CD4-positive, CD25-positive, alpha-beta regulatory T cell (primary cell): ENCODE measurements at regions not wholly inside any gene's neighbourhood (a gene's known extent, or its start where the extent isn't known, plus 50 kb on each side); places are given as distances from the start of the nearest gene placed in this dataset.
A peak's percentile ranks its signal among the peaks of the same experiment; 100 is the strongest.

Experiments
- ATAC-seq, 2 donors: fragments of 150-1000 bp; cut with Tn5 transposase; one replicate each; pipeline ENCODE4 v1.10.0; 2021; ENCODE audit warnings: low read depth in 2 of 2, moderate number of reproducible peaks in 2 of 2, moderate library complexity in 1 of 2
- DNase-seq, 3 donors: peaks; one replicate each; pipeline versions ENCODE4 v3.0.0 to v3.0.0-alpha.2; 2012 to 2022; ENCODE audit warnings: mixed read lengths in 1 of 3
- H3K27ac ChIP-seq: one replicate; pipeline ENCODE4 v1.7.0; 2013; ENCODE audit warnings: mild to moderate bottlenecking, low read length; ENCODE audit not compliant: insufficient read depth, poor library complexity, severe bottlenecking
- H3K27me3 ChIP-seq: one replicate; pipeline ENCODE4 v1.7.0; 2013; ENCODE audit warnings: low read length; ENCODE audit not compliant: control insufficient read depth, insufficient read depth
- H3K36me3 ChIP-seq: one replicate; pipeline ENCODE4 v1.7.0; 2013; ENCODE audit warnings: mild to moderate bottlenecking, low read length, moderate library complexity; ENCODE audit not compliant: control insufficient read depth, insufficient read depth
- H3K4me1 ChIP-seq: 2 replicates; pipeline ENCODE4 v1.7.0; 2013; ENCODE audit warnings: mild to moderate bottlenecking, low read length; ENCODE audit not compliant: insufficient read depth, control insufficient read depth, poor library complexity, severe bottlenecking
- H3K4me3 ChIP-seq: one replicate; pipeline ENCODE4 v1.7.0; 2013; ENCODE audit warnings: low read depth, mild to moderate bottlenecking, low read length, moderate library complexity
- H3K9me3 ChIP-seq, 2 experiments: 1 replicate in 1 of 2; 2 replicates in 1 of 2; pipeline ENCODE4 v1.7.0; 2013; ENCODE audit warnings: low read length in 2 of 2, mild to moderate bottlenecking in 1 of 2, moderate library complexity in 1 of 2; ENCODE audit not compliant: control insufficient read depth in 2 of 2
- H3K27ac Mint-ChIP-seq, 3 donors: one replicate each; pipeline ENCODE4 v1.8.0; 2020 to 2022; ENCODE audit warnings: mild to moderate bottlenecking in 3 of 3, mixed read lengths in 3 of 3, moderate library complexity in 2 of 3
- H3K27me3 Mint-ChIP-seq: one replicate; pipeline ENCODE4 v1.8.0; 2022; ENCODE audit warnings: mild to moderate bottlenecking, mixed read lengths
- H3K36me3 Mint-ChIP-seq: one replicate; pipeline ENCODE4 v1.8.0; 2020; ENCODE audit warnings: mixed read lengths
- H3K4me1 Mint-ChIP-seq, 4 donors: one replicate each; pipeline ENCODE4 v1.8.0; 2020 to 2022; ENCODE audit warnings: mixed read lengths in 4 of 4, mild to moderate bottlenecking in 1 of 4
- H3K4me3 Mint-ChIP-seq, 4 donors: one replicate each; pipeline ENCODE4 v1.8.0; 2020 to 2022; ENCODE audit warnings: mild to moderate bottlenecking in 4 of 4, mixed read lengths in 4 of 4, moderate library complexity in 3 of 4
- H3K9me3 Mint-ChIP-seq, 7 donors: one replicate each; pipeline ENCODE4 v1.8.0; 2020 to 2022; ENCODE audit warnings: mixed read lengths in 7 of 7, mild to moderate bottlenecking in 3 of 7, moderate library complexity in 2 of 7

- H3K4me1 ChIP-seq = no peaks in the 10 kb centered on the region
- H3K36me3 Mint-ChIP-seq = no peaks in the 10 kb centered on the region
- H3K4me3 Mint-ChIP-seq = no peak overlapping the region
- no peaks in the 10 kb centered on the region for H3K36me3 ChIP-seq
- H3K27ac Mint-ChIP-seq = no peak overlapping the region
- H3K27me3 ChIP-seq = peaks cover under 1% of the 10 kb centered on the region
- peaks cover 0 to 2% (median 0%) of the 10 kb centered on the region in 7 donors for H3K9me3 Mint-ChIP-seq
- DNase-seq = no peak
- H3K4me1 Mint-ChIP-seq = no peaks in the 10 kb centered on the region
- peaks cover 4% of the 10 kb centered on the region for H3K27me3 Mint-ChIP-seq
- ATAC-seq = no peak
- no peaks in the 10 kb centered on the region for H3K9me3 ChIP-seq
- H3K27ac ChIP-seq = no peak overlapping the region
- no peak overlapping the region for H3K4me3 ChIP-seq
Measured at GRCh38 chr10:118805146-118805545, 50.4 kb upstream of the CACUL1 start.

- Mint-ChIP-seq H3K4me3 (no peak overlapping the region), H3K9me3 (no peaks in the 10 kb centered on the region), H3K27ac (no peak overlapping the region), H3K36me3 (no peaks in the 10 kb centered on the region), H3K4me1 (no peaks in the 10 kb centered on the region), H3K27me3 (no peaks in the 10 kb centered on the region)
- Histone ChIP-seq H3K27ac (no peak overlapping the region), H3K4me3 (no peak overlapping the region), H3K36me3 (no peaks in the 10 kb centered on the region), H3K27me3 (no peaks in the 10 kb centered on the region), H3K4me1 (no peaks in the 10 kb centered on the region), H3K9me3 (no peaks in the 10 kb centered on the region)
- DNase-seq (no peak), ATAC-seq (no peak)
Measured at GRCh38 chr10:118807512-118808305, 52.9 kb upstream of the CACUL1 start.

- Mint-ChIP-seq H3K36me3 (no peaks in the 10 kb centered on the region), H3K27ac (no peak overlapping the region)
- DNase-seq = no peak
Measured at GRCh38 chr10:118808601-118809356, 54.0 kb upstream of the CACUL1 start.

DNA sequence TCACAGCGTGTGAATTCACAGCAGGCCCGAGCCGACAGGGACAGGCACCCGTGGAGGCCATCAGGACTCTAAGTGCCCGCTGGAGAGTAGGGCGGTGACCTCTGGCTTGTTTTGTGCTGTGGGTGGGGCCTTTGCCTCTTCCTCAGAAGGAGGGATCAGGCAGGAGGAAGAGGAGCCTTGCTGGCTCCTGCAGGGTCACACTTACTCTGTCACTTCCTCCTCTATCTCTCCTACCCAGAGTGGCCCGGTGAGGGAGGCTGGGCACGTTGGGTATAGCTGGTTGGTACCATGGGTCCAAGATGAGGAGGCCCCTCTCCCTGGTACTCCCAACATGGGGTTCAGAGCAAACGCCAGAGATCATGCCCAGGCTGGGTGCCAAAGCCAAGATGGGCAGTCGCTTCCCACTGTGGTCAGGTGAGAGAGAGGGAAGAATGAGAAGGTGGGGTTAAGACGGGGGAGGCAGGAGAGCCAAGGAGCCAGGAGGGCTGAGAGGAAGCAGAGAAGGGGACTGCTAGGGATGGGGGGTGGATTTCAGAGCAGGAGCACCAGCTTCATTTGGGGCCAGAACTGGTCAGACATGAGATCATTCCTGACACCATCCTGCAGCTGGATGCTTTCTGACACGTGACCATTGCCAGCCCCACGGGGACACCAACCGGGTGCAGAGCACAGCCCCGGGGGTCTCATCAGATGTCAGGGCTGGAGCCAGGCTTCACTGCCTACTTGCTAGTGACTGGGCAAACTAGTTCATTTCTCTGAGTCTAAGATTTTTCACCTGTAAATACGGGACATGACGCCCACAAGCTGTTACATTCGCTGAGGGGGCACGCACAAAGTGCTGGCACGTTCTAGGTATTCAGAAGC lies 54.8 kb upstream of the CACUL1 start:
- Mint-ChIP-seq H3K36me3 (no peaks in the 10 kb centered on the region), H3K27me3 (no peaks in the 10 kb centered on the region), H3K9me3 (no peaks in the 10 kb centered on the region), H3K27ac (no peak overlapping the region), H3K4me3 (no peak overlapping the region), H3K4me1 (no peaks in the 10 kb centered on the region)
- Histone ChIP-seq H3K36me3 (no peaks in the 10 kb centered on the region), H3K27ac (no peak overlapping the region), H3K27me3 (no peaks in the 10 kb centered on the region), H3K4me3 (no peak overlapping the region), H3K9me3 (no peaks in the 10 kb centered on the region), H3K4me1 (no peaks in the 10 kb centered on the region)
- DNase-seq (no peak), ATAC-seq (no peak)

More at GRCh38 chr10:118808601-118809356, 54.0 kb upstream of the CACUL1 start:
- ATAC-seq = no peak
- Histone ChIP-seq H3K9me3 (no peaks in the 10 kb centered on the region), H3K4me1 (no peaks in the 10 kb centered on the region), H3K36me3 (no peaks in the 10 kb centered on the region), H3K27ac (no peak overlapping the region), H3K27me3 (no peaks in the 10 kb centered on the region), H3K4me3 (no peak overlapping the region)
- no peaks in the 10 kb centered on the region for H3K4me1 Mint-ChIP-seq
- H3K27me3 Mint-ChIP-seq = no peaks in the 10 kb centered on the region
- no peaks in the 10 kb centered on the region for H3K9me3 Mint-ChIP-seq
- no peak overlapping the region for H3K4me3 Mint-ChIP-seq

DNA sequence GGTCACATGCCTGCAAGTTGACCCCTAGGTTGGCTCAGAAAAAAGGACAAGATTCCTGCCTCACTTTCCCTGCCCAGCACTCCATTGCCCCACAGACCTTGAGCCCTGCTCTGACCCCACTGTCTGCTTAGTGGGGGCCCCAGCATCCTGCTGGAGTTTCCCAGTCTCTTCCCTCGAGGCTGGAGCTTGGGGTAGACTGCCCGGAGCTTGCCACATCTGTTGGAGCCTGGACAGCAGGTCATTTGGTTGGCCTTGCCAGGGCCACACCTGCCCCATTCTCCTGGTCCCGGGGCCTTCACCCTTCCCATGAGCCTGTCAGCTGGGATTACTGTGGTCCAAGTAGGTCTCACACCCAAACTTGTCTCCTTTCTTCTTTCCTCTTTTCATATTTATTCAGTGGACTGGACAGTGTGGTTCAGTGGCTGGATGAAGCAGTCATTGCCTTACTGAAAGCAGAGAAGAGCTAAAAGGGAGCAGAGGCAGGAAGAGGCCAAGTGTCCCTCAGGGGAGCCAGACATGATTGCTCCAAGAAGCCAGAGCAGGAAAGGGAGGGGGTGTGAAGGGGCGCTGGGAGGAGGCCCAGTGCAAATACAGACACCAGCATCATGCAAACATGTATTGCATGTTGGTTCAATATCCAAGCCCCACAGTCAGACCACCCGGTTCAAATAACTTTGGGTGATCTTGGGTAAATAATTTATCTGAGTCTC lies 56.2 kb upstream of the CACUL1 start:
- Mint-ChIP-seq H3K27ac (no peak overlapping the region), H3K36me3 (no peaks in the 10 kb centered on the region), H3K27me3 (peaks cover 5% of the 10 kb centered on the region), H3K9me3 (no peaks in the 10 kb centered on the region), H3K4me3 (no peak overlapping the region), H3K4me1 (no peaks in the 10 kb centered on the region)
- Histone ChIP-seq H3K9me3 (no peaks in the 10 kb centered on the region), H3K4me3 (no peak overlapping the region), H3K27ac (no peak overlapping the region), H3K36me3 (no peaks in the 10 kb centered on the region), H3K27me3 (no peaks in the 10 kb centered on the region), H3K4me1 (no peaks in the 10 kb centered on the region)
- no peak for DNase-seq
- no peak for ATAC-seq

DNA sequence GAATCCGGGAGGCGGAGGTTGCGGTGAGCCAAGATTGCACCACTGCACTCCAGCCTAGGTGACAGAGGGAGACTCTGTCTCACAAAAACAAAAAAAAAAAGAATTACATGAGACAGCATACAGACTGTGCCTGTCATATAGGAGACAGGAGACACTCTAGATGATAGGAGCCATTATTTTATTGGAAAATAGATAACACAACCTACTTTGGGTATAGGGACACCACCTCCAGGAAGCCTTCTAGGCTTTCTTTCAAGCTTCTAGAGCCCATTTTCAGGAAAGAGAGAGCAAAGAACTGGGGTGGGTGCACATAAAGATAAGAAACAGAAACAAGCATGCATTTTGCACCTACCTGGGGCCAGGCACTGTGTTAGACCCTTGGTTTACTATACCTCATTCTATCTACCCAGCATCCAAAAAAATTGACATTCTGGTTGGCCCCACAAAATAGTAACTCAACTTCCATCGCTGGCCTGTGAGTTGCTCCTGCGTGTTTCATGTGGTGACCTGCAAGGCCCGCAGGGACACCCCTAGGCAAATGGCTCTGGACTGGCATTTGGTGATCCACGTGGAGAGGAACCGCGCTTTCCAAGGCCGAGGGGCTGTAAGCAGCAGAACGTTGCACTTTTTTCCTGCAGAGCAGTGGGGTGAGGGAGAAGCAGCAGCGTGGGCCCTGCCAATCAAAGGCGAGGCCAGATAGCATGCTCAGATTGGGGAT lies 57.1 kb upstream of the CACUL1 start:
- peaks cover 8% of the 10 kb centered on the region for H3K27me3 Mint-ChIP-seq
- H3K4me3 Mint-ChIP-seq = peak overlapping the region in 1 of 4 donors; percentile 28
- no peaks in the 10 kb centered on the region for H3K36me3 Mint-ChIP-seq
- no peaks in the 10 kb centered on the region for H3K4me1 ChIP-seq
- no peak for ATAC-seq
- H3K27ac ChIP-seq = no peak overlapping the region
- no peaks in the 10 kb centered on the region for H3K9me3 ChIP-seq
- H3K27ac Mint-ChIP-seq = no peak overlapping the region
- H3K9me3 Mint-ChIP-seq = no peaks in the 10 kb centered on the region
- no peaks in the 10 kb centered on the region for H3K36me3 ChIP-seq
- no peak for DNase-seq
- no peak overlapping the region for H3K4me3 ChIP-seq
- H3K27me3 ChIP-seq = no peaks in the 10 kb centered on the region
- no peaks in the 10 kb centered on the region for H3K4me1 Mint-ChIP-seq

DNA sequence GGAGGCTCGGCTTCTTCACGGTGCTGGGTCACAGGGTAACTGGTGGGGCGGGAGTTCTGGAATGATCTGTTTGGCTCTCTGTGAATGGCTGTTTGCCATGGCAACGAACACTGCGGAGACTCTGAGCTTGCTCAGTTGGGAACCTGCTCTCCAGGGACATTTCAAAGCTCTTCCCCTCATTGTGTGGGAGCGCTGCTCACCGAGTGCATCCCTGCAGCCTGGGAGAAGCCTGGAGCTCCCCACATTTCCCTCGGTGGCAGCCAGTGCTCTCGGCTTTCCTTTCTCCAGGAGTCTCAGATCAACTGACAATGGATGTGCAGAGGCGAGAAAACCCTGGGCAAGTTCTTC lies 57.6 kb upstream of the CACUL1 start:
- Mint-ChIP-seq H3K36me3 (no peaks in the 10 kb centered on the region), H3K4me3 (no peak overlapping the region), H3K4me1 (no peaks in the 10 kb centered on the region), H3K9me3 (no peaks in the 10 kb centered on the region), H3K27ac (no peak overlapping the region), H3K27me3 (peaks cover 10% of the 10 kb centered on the region)
- H3K9me3 ChIP-seq = no peaks in the 10 kb centered on the region
- H3K27ac ChIP-seq = no peak overlapping the region
- DNase-seq (no peak), ATAC-seq (no peak)
- no peaks in the 10 kb centered on the region for H3K36me3 ChIP-seq
- no peaks in the 10 kb centered on the region for H3K27me3 ChIP-seq
- no peak overlapping the region for H3K4me3 ChIP-seq
- H3K4me1 ChIP-seq = no peaks in the 10 kb centered on the region
